ELR (cell line): ENCODE measurements at regions not wholly inside any gene's neighbourhood (a gene's known extent, or its start where the extent isn't known, plus 50 kb on each side); places are given as distances from the start of the nearest gene placed in this dataset.
"Not testable (repeated sequence)": the region's sequence is repeated elsewhere in the genome, so short reads cannot be mapped to it uniquely, and the experiment has no call there.

Experiments used
- DNase-seq: peaks from one replicate; pipeline ENCODE4 v3.0.0-alpha.2; 2015; ENCODE audit warnings: low read depth

DNA sequence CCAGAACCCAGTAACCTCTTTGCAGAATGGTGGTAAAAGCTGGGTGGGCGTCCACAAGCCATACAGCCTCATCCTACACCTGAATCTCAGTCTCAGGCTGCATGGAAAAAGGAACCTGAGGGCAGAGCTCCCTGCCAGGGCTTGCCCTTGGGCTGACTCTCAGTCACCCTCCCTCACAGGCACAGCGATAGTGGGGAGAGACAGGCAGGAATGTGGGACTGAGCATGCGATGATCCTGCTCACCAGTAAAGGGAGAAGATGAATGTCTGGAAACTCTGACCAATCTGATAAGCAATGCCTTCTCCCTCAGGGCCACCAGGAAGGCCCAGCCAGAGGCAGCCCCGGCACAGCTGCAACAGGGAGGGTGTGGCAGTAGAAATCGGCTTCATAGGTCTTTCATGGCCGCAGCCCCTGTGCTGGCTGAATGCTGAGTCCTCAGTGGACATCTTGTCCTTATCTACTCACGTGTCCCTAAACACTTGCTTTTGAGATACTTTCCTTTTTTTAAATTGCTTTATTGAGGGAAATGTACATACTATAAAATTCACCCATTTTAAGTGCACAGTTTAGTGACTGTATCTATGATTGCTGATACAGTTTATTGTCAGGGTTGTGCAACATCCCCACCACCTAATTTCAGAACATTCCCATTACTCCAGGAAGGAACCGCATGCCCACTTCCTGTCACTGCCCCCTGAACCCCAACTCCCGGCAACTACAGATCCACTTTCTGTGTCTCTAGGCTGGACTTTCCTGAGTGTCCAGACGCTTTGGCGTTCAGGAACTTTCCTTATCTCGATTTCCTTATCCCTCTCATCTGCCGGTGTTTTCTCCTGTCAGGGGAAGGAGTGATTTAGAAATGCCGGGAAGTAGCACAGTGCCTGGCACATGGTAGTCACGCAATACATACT, 258.1 kb downstream of the PCNX1 start:
- DNase-seq: peak; percentile 17

DNA sequence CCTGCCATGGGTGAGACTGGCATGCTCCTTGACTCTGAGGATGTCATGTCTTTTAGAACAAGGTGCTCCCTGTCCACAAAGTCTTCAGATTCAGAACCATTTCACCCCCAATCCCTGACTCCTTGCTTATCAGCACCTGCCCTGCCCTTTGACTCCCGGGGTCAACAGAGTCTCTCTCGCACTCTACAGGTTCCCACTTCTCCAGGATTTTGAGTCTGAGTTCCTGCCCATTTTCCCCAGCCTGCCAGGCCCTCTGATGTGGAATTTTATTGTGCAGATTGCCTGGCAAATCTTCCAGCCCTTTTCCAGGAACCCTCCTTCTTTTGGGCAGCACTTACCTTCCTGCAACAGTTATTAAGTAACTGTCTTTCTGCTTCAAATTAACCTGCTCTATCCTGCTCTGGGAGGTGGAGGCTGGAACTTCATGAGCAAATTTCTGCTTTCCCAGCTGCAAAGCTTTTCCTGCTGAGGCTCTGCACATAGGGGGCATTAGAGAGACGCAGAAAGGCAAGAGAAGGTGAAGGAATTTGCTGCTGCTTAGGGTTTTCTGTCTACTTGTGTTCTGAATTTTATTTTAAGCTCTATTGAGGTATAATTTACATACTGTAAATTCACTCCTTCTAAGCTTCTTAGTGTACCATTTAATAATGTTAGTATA, 259.1 kb downstream of the PCNX1 start:
- peak; percentile 67 for DNase-seq

DNA sequence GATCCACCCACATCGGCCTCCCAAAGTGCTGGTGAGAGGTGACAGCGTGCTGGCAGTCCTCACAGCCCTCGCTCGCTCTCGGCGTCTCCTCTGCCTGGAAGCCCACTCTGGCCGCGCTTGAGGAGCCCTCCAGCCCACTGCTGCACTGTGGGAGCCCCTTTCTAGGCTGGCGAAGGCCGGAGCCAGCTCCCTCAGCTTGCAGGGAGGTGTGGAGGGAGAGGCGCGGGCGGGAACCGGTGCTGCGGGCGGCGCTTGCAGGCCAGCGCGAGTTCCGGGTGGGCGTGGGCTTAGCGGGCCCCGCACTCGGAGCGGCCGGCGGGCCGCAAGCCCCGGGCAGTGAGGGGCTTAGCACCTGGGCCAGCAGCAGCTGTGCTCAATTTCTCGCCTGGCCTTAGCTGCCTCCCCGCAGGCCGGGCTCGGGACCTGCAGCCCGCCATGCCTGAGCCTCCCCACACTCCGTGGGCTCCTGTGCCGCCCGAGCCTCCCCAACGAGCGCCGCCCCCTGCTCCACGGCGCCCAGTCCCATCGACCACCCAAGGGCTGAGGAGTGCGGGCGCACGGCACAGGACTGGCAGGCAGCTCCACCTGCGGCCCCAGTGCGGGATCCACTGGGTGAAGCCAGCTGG, 260.2 kb downstream of the PCNX1 start:
- not testable (repeated sequence) for DNase-seq

DNA sequence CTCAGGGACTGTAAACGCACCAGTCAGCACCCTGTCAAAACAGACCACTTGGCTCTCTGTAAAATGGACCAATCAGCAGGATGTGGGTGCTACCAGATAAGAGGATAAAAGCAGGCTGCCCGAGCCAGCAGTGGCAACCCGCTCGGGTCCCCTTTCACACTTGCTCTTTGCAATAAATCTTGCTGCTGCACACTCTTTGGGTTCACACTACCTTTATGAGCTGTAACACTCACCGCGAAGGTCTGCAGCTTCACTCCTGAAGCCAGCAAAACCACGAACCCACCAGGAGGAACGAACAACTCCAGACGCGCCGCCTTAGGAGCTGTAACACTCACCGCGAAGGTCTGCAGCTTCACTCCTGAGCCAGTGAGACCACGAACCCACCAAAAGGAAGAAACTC, 260.9 kb downstream of the PCNX1 start:
- not testable (repeated sequence) for DNase-seq

DNA sequence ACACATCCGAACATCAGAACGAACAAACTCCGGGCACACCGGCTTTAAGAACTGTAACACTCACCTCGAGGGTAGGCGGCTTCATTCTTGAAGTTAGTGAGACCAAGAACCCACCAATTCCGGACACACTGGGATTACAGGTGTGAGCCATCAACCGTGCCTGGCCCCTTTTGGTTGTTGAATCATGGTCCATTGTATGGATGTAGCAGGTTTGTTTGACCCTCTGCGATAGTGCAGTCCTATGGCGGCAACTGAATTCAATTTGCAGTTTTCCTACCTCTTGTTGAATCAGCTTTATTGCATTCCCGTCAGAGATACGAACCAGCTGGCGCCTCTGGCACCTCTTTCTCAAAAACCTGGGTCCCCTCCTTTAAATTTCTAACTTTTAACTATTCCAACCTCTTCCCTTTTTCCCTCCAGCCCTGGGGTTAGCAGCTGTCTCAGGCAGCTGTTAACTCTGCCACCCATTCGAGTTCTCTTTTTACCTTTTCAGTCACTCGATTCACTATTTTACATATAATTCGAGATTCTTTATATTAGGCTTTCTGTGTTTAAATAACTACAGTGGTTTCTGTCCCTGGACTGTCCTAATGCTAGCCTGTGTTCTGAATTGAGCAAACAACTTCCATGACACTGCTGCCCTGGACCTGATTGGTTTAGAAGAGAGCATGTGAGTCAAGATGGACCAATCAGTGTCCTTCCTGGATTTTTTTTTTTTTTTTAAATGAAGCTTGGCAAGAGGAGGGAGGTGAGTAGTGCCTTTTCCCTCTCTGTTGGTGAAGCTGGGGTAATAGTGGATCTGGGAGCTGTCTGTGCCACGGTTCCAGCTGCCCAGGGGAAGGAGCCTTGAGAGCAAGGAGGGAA, 261.5 kb downstream of the PCNX1 start:
- DNase-seq: no peak

DNA sequence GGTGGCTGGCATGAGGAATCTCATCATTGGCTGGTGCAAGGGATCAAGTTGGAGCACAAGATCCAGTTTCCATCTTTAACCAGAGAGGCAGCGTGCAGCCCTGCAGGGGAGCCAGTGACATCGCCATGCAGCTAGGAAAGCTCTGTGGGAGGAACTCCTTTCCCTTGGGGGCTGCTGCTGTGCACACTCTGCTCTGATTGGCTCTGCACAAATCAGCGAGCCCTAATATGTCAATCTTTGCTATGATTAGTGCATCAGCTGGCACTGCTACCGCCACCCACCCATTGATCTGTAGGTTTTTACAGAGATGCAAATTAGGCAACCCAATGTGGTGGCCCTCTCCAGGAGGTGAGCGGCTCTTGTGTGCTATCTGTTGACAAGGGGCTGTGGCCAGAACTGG, 262.6 kb downstream of the PCNX1 start:
- DNase-seq: no peak

DNA sequence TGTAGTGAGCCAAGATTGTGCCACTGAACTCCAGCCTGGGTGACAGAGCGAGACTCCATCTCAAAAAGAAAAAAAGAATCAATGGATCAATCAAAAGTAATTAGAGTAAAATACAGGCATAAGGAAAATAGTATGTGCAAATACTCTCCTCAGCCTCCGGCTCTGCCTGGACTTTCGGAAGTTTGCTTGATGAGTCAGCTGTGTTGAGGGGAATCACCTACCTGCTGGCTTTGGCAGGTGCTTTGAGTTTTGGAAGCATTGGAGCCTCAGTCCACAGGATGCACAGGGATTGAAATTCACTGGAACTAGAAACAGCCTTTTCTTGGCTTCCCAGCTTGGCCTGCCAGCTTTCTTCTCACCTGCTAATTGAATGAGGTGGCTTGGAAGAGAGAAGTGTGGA, 268.2 kb downstream of the PCNX1 start:
- no peak for DNase-seq

DNA sequence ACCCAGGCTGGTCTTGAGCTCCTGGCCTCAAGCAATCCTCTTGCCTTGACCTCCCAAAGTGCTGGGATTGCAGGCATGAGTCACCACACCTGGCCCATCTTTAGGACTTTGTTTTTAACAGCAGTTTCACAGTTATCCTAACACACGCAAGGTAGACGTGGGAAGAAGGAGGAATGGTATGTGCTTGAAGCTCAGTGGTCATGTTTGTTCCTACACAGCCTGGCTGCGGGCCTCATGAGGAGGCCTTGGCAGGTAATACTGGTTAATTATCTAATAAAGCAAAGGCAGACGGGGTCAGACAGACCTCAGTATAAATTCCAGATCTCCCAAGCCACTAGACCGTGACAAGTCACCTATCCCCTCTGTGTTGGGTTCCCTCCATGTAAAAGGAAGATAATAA, 271.8 kb downstream of the PCNX1 start:
- DNase-seq: no peak

DNA sequence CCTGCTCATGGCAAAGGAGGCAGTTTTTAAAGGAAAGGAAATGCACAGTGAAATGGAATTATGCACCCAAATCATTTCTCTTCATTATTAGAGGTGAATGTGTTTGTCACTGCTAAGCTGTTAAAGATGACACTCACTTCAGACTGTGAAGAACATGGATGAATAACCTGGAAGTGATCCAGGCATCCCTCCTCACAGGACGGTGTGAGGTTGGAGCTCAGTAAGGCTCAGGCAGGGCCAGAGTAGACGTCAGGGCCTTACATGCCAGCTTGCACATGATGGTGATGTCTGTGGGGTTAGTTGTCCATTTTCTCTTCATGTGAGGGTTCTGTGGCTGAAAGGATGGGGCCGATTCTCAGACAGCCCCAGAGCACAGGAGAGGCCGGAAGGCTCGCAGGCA, 273.1 kb downstream of the PCNX1 start:
- DNase-seq: no peak

DNA sequence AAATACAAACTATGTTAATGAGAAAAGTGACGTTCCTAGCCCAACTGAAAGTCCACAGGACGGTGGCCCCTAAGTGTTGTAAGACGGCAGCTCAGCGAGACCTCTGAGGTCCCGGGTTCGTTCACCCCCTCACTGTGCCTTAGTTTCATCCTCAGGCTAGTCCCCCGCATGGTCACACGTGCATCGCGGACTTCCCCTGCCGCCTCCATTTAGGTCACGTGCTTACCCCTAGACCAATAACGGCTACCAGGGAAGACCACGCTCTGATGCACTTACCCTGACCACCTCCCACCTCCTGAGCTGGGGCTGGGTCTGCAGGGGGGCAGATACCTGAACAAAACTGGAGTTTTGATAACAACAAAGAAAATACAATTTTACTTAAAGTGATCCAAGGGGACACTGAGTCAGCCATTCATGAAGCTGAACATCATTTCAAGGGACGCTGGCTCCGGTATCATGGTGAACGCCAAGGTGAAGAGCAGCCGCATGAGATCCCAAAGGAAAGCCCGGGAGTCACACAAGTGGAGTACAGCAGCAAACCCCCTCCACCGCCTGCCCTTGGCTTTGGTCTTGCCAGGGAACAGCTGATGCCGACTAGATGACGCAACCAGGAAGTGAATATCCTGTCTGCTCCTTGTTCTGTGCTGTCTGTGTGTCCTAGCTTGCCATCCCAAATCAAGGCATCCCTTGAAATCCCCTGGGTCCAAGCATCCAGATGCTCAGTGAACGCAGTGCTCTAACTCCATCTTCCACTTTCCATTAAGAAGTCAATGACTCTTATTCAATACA, 274.1 kb downstream of the PCNX1 start:
- DNase-seq: no peak

DNA sequence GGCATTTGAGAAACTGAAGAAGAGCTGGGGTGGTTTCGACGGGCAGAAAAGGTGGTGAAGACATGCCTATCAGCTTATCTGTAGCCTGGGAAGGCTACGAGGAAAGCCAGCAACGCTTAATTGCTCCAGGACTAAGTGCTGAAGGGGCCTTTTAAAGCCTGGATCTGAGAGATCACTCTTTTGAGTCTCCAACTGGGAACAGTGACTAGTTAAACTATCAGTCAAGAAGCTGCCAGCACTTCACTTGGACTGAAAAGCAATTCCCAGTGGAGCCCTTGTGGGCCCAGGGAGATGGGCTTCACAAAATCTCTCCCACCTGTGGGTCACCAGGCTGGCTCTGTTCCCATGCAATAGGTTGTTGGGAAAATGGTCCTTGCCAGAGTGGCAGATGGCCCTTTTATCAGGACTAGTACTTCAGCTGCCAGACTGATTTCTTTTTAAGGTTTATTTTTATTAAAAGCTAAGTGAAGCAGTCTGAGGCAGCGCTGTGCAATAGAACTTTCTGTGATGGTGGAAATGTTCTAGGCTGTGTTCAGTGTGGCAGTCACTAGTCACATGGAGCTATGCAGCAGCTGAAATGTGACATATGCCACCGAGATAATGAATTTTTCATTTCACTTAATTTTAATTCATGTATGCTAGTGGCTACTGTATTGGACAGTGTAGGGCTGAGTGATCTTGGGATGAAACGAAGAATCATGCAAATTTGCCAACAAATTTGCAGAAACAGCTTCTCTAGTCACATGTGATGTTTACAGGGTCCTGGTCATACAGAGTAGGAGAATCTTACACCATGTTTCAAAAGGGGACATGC, 276.8 kb downstream of the PCNX1 start:
- DNase-seq: no peak

DNA sequence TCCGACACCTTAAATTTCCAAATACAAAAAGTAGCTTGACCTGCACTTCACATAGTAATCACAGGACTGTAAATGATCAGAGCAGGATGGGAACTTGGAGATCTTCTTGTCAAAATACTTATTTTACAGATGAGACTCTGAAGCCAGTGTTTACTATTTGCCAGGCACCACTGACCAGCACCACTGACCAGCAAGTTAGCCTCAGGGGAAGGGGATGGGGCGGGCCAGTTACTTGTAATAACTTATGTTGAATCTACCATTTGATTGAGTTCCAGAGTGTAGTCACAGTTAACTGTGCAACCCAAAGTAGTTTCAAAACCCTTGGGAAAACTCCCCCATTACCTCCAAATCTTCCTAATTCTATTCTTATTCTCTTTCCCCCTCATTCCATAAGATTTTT, 278.4 kb downstream of the PCNX1 start:
- DNase-seq: no peak

DNA sequence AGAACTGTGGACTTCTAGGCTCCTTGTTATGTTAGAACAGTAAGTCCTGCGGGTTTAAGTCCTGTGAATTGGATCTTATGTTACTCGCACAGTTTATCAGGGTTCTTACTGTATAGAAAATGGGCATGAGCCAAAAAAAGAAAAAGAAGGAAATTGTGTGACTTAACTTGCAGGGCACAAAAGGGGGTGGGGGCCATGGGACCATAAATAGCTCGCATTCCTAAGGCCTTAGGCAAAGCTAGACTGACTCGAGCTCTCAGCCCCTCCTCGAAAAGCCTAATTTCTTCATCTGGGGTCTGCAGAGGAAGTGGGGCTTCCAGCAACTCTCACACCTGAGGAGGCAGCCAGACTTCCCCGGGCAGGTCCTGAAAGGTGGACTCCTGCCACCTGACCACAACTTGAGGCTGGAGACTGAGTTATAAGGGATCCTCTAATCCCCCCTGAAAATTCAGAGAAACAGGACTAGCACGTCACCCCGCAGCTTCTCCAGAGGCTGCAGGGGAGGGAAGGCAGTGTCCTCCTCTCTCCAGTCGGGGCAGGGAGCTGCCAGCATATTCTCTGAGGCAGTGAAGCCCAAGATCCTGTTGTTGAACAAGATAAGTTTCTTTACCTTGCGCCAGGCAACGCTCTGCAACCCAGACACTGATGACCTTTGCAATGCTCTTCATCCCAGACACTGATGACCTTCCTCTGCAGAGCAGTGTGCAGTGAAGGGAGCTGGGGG, 280.5 kb downstream of the PCNX1 start:
- peak; percentile 45 for DNase-seq

DNA sequence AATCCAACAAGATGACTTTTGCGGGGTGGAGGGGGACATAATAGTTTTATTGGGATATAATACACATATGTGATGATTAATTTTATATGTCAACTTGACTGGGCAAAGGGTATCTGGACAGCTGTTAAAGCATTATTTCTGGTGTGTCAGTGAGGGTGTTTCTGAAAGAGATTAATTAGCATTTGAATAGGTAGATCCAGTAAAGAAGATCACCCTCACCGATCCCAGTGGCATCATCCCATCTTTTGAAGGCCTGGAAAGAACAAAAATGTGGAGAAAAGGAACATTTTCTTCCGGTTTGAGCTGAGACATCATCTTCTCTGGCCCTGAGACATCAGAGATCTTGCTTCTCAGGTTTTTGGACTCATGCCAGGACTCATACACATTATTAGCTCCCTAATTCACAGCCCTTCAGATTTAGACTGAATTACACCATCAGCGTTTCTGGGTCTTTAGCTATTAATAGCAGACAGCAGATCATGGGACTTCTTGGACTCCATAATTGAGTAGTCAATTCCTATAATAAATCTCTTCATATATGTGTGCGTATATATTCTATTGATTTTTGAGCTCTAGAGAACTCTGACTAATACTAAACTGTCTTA, 283.6 kb downstream of the PCNX1 start:
- no peak for DNase-seq

DNA sequence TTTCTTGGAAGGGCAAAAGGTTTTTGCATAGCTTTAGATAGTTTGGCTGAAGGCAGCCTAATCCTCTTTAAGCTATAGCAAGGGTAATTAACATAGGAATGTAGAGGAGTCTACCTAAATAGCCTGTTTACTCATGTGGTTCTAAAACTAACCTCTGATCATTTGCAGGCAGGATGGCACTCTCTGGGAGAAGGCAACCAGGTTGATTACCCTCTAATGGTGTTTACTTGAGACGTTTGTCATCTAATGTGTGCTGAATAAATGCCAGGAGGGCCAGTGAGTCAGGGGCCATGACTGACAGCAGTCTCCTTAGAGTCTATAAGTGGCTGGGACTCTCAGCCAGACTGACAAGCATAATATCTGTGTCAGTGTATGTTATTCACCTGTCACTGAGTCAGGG, 286.4 kb downstream of the PCNX1 start:
- peak; percentile 21 for DNase-seq

DNA sequence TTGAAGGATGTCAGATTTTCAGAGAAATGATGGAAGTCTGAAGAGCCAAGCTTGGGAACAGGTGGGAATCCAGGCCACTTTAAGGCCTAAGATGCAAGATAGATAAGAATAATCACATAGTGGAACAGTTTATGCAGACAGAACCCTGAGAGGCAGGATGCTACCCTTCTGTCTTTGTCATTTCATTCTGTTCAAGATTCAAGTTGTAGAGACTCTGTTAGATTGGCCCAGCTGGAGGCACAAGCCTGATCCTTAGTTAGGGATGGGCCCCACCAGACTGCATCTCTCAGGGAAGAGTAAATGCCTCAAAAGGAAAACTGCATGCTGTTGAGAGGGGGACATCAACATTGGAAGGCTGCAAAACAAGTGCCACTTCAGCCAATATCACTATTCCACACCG, 287.0 kb downstream of the PCNX1 start:
- no peak for DNase-seq

DNA sequence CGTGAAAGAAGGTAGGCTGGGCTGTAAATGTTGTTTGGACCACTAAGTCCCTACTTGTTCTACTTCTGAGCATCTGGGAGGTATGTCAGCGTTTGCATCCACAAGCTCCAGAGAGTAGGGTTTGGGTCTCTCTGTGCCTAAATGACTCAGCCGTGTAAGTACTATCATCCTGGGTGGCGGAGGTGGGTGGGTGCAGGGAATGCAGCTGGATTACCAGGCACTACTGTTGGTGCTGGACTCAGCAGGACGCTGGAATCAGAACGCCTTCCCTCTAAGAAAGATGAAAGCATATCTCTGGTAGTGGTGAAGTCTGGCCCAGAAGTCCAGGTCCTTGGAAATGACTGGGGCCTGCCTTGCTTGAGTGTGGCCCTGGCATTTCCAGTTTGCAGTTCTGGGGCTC, 289.7 kb downstream of the PCNX1 start:
- no peak for DNase-seq

DNA sequence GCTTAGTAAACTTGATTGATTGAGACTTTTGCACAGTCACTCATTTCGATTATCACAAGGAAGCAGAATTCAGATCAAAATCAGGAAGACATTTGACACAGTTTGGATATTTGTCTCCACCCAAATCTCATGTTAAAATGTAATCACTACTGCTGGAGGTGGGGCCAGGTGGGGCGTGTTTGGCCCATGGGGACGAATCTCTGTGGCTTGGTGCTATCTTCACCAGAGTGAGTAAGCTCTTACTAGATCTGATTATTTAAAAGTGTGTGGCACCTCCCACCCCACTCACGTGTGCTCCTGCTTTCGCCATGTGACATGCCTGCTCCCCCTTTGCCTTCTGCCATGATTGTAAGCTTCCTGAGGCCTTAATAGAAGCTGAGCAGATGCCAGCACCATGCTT, 291.4 kb downstream of the PCNX1 start:
- no peak for DNase-seq

DNA sequence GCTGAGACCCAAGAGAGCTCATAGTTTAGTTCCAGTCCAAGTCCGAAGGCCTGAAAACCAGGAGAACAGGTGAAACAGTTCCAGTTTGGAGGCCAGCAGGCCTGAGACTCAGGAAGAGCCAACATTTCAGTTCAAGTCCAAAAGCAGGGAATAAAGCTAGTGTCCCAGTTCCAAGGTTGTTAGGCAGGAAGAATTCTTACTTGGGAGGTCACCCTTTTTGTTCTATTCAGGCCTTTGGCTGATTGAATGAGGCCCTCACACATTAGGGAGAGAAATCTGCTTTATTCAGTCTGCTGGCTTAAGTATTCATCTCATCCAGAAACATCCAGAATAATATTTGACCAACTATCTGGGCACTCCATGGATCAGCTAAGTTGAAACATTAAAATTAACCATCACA, 294.6 kb downstream of the PCNX1 start:
- DNase-seq: no peak
